GM18505 (cell line): ENCODE measurements at regions not wholly inside any gene's neighbourhood (a gene's known extent, or its start where the extent isn't known, plus 50 kb on each side); places are given as distances from the start of the nearest gene placed in this dataset.

Source experiments
- ATAC-seq: cut with Tn5 transposase; IDR thresholded peaks from one replicate; pipeline ENCODE4 v1.9.1; 2021; ENCODE audit not compliant: unreplicated experiment
- POLR2A ChIP-seq: IDR thresholded peaks from 4 replicates; pipeline ENCODE4 v1.6.1; 2011; ENCODE audit warnings: borderline replicate concordance; ENCODE audit not compliant: insufficient read depth, insufficient read length; ENCODE audit errors: extremely low read depth

DNA sequence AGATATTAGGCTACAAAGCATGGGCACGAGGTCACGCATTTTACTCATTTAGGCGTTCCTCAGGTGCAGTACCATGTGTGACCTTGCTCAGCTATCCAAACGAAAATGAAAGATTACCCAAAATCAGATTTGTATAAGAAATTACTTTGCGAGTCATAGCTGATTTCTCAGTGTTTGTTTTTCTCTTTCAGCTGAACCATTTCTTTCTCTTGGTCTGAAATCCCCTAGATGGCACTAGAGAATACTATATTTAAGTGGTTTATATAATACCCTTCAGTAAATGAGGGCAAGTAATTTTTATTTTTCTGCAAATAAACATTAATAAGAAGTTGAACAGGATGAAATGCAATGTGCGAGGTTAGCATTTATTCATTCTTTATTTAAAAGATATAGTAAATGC lies 496.6 kb downstream of the STIM2 start:
- TF ChIP-seq POLR2A = no peak
- ATAC-seq = no peak

DNA sequence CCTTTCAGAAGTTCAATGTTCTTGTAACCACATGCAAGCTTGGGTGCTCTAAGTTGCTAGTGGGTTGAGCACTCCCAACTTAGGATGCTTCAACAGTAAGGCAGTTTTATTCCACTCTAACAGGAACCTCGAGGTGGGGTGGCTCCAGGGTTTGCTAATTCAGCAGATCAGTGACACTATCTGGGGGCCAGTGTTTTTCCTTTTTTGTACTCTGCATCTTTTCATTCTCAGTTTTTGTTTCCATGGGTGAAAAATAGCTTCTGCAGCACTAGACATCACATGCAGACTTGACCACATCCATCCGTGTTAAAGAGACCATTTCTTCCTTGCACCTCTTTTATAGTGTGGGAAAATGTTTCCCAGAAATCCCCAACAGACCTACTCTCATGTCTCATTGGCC lies 497.6 kb downstream of the STIM2 start:
- no peak for TF ChIP-seq POLR2A
- ATAC-seq = no peak

DNA sequence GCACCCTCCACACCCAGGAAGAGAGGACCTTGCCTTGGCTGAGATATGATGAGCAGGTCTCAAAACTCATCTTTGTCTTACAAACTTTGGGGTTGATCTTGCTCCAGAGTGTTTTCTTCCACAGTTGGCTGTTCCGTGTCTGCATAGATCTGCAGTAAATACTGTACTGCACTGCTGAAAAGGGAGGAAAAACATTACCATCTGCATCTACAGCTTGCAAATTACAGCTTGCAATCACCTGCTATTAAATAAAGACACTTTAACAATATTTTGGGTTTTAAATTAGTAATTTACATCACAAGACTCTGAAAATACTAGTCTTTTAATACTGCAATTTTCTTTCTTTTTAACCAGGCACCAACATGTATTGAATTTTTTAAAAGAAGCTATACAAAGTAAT lies 499.5 kb downstream of the STIM2 start:
- no peak for ATAC-seq

DNA sequence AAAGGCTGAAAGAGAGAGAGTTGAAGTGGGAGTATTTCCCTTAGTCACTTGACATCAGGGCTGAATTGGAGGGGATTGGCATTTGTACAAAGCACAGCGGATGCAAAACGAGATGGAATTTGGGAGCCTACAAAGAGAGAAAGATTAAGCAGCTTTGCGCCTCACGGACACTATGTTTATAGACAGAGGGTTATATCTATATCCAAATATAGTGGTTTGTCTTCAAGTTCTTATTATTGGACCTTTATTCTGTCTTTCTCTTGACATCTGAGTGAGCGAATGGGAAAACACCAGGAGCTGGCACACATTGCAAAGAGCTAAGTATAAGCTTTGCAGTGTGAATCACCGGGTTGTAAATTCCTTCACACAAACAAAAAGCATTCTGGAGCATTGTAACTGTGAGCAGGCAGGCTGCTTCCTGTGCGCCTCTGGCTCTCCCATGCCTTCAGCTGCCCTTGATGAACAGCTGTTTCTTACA lies 500.2 kb downstream of the STIM2 start:
- no peak for ATAC-seq
- TF ChIP-seq POLR2A = no peak

More for the DNA sequence above, 499.5 kb downstream of the STIM2 start:
- no peak for TF ChIP-seq POLR2A

DNA sequence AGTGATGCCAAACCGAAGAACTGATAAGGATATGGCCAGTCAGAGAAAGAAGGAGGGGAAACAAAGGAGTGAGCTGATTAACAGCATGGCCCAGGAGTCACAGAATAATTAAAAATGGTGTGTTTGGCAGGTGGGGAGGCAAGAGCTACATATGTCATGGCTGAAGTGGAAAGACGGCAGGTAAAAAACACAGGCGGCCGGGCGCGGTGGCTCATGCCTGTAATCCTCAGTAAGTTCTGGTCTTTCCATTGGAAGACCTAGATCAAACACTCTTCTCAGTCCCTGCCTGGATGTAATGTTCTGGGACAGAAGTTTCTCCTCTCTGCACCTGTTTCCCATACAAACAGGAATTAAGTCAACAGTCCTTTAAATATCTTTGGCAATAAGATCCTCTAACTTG lies 503.9 kb downstream of the STIM2 start:
- no peak for ATAC-seq
- no peak for TF ChIP-seq POLR2A

DNA sequence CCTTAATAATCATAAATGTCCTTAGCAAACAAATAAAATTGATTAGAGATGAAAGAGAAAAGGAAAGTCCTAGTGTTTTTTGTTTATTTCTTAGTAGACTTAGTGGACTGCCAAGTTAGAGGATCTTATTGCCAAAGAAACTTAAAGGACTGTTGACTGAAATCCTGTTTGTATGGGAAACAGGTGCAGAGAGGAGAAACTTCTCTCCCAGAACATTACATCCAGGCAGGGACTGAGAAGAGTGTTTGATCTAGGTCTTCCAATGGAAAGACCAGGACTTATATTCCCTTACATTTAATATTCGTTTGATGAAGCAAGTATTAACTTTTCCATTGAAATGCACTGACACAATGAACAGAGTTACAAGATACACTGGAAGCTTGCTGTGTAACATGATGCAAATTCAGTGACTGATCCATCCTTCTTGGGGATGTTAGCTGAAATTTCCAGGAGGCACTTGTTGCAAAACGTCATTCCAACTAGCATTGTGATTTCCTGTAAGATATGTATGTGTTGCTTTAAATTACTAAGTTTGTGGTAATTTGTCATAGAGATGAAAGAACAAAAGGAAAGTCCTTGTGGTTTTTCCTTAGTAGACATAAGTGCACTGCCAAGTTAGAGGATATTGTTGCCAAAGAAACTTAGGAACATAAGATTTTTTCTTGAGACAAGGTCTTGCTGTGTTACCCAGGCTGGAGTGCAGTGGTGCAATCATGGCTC lies 505.6 kb downstream of the STIM2 start:
- TF ChIP-seq POLR2A = no peak
- ATAC-seq = no peak

DNA sequence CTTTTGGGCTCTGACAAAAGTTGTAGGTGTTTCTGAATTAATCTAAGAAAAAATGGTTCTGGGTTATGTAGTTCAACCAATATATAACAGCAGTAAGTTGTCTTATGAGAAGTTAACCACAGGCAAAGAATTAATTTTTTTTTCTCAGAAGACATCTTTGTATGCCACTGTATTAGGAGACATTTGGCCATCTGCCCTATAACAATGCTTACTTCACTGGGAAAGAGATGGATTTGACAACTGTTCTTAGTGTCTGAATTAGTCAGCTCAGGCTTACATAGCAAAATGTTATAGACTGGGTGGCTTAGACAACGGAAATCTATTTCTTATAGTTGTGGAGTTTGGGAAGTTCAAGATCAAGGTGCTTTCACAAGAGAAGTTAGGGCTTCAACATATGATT lies 508.1 kb downstream of the STIM2 start:
- TF ChIP-seq POLR2A = no peak
- ATAC-seq = no peak

DNA sequence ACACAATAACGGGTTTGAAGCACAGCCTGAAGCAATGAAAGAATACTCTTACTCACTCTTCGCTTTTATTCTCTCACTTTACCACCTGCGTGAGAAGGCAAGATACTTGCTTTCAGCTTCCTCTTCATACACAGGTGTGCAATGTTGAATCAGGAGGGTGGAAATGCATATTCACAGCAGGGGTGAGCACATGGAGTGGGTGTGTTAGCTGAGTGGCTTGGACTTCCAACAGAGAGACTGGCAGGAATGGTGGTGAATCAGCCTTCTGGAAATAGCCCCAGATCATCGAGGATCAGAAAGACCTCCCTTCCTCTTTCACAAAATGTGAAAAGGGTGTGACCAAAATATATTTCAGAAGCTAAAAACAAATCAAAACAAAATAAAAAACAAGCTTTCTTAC lies 521.2 kb downstream of the STIM2 start:
- no peak for TF ChIP-seq POLR2A
- ATAC-seq = no peak

DNA sequence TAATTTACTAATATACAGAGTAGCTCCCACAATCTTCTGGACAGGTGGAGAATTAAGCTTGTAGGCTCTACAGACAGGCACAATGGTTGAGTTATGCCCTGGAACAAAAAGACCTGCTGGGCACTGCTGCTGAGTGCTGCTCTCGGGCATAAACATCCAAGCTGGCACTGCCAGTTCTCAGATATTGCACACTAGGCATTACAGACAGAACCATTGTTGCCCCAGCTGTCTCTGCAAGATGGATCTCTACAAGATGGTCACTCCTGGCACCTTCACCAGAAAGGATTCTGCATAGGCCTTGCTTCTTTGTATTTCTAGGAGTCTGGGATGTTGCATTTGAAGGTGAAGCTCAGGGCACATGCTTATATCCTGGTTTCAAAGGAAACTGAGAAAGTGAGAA lies 527.1 kb downstream of the STIM2 start:
- no peak for TF ChIP-seq POLR2A
- no peak for ATAC-seq

DNA sequence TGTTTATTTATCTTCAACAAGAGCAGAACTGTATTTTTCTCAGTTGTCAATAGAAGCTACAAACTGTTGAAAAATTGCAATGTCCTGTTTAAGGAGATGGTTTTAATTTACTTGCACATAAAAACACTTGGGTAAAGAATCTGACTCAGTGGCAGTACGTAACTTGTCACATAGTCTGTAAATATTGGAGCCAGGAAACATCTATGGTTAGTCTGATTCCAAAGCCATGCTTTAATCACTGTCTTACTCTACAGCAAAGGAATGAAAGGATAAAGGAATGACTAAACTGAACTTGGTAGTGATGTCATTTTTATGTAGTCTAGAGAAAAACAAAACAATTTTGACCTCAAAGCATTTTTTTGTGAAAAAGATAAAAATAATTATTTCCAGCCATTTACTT lies 537.2 kb downstream of the STIM2 start:
- no peak for ATAC-seq

DNA sequence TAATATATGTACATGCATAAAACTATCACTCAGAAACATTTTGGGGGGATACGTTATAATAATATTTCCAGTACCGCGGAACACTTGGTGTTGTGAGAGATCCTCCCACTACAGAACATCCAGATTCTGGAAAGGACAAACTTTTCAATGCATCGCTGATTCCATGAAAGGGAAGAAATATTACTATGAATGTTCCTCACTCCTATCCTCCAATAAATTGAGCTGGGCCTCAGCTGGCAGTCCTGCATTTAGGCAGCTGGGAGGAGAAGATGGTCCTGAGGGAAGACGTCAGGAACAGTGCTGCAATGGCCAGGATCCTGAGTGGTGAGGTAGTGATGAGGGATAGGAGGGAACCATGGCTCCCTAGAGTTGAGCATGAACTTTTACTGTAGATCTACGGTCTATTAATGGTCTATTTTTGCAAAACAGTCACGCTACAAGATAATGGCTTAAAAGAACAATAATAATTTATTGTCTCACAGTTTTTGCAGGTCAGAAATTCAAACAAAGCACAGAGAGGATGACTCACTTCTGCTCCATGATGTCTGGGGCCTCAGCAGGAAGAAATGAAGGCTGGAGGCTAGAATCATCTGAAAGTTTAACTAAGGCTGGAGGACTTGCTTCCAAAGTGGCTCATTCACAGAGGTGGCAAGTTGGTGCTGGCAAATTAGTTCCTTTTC lies 538.1 kb downstream of the STIM2 start:
- TF ChIP-seq POLR2A = no peak
- no peak for ATAC-seq

More for the DNA sequence above, 537.2 kb downstream of the STIM2 start:
- TF ChIP-seq POLR2A = no peak

DNA sequence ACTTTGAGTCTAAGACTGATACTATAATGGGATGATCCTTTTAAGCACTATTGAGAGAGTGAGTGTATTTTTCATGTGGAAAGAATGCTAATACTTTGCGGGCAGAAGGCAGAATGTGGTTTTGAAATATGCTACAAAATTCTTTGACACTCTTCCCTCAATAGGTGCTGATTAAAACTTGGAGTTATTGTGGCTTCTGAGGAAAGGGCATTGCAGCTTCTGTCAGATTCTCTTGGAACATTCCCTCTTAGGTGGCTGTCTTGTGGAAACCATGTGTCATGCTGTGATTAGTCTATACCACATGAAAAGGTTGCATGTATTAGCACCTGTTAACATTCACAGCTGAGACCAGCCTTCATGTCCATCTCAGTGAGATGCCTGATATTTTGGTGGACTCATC lies 547.0 kb downstream of the STIM2 start:
- TF ChIP-seq POLR2A = no peak
- no peak for ATAC-seq

DNA sequence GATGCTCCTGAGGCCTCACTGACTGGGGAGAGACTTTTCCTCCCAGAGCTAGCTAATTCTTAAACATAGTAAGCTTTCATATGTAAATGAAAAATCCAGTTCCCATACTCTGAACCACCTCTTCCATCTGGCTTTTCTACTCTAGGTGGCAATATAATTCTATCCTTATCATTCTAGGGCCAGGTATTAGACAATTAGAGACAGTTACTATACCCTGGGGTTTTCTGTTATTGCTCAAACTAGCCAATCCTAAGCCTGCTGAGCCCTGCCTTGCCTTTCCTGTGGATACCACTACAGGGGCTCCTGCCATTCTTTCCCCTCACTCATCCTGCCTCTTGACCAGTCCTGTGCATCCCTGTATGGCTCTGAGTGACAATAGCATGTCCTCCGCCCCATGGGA lies 552.0 kb downstream of the STIM2 start:
- ATAC-seq = no peak
- TF ChIP-seq POLR2A = no peak
